ENCODE measurements at regions not wholly inside any gene's neighbourhood (a gene's known extent, or its start where the extent isn't known, plus 50 kb on each side); places are given as distances from the start of the nearest gene placed in this dataset.

GRCh38 chr16:80080287-80080851 lies 460.4 kb upstream of the DYNLRB2 start:
- in situ Hi-C loops (cut with MboI; ENCODE audit: low pct_unique_long_range_greater_than_20kb, low sequenced_read_pairs, unreplicated experiment): no loop called here
- no peak for DNase-seq (ENCODE audit: low spot score)
- TF ChIP-seq CTCF (IDR thresholded peaks at IDR 0.05; ENCODE audit: extremely low read depth, insufficient read depth, missing control alignments): no peak

GRCh38 chr16:80079072-80079471 lies 461.7 kb upstream of the DYNLRB2 start:
- DNase-seq (ENCODE audit: low spot score): no peak
- in situ Hi-C loops (cut with MboI; ENCODE audit: low pct_unique_long_range_greater_than_20kb, low sequenced_read_pairs, unreplicated experiment): no loop called here
- TF ChIP-seq CTCF (IDR thresholded peaks at IDR 0.05; ENCODE audit: extremely low read depth, insufficient read depth, missing control alignments): no peak

- DNase-seq (ENCODE audit: low spot score): no peak
- in situ Hi-C loops (cut with MboI; ENCODE audit: low pct_unique_long_range_greater_than_20kb, low sequenced_read_pairs, unreplicated experiment): no loop called here
- no peak for TF ChIP-seq CTCF (IDR thresholded peaks at IDR 0.05; ENCODE audit: extremely low read depth, insufficient read depth, missing control alignments)
Observed at GRCh38 chr16:80077696-80078095, 463.1 kb upstream of the DYNLRB2 start.

GRCh38 chr16:80074329-80074728 lies 466.5 kb upstream of the DYNLRB2 start:
- in situ Hi-C loops (cut with MboI; ENCODE audit: low pct_unique_long_range_greater_than_20kb, low sequenced_read_pairs, unreplicated experiment): no loop called here
- DNase-seq (ENCODE audit: low spot score): no peak
- TF ChIP-seq CTCF (IDR thresholded peaks at IDR 0.05; ENCODE audit: extremely low read depth, insufficient read depth, missing control alignments): no peak

GRCh38 chr16:80071964-80072456 lies 468.8 kb upstream of the DYNLRB2 start:
- in situ Hi-C loops (cut with MboI; ENCODE audit: low pct_unique_long_range_greater_than_20kb, low sequenced_read_pairs, unreplicated experiment): no loop called here
- DNase-seq (ENCODE audit: low spot score): no peak
- no peak for TF ChIP-seq CTCF (IDR thresholded peaks at IDR 0.05; ENCODE audit: extremely low read depth, insufficient read depth, missing control alignments)

GRCh38 chr16:80066805-80067580 lies 466.5 kb upstream of the MAF start:
- TF ChIP-seq CTCF (IDR thresholded peaks at IDR 0.05; ENCODE audit: extremely low read depth, insufficient read depth, missing control alignments): no peak
- no peak for DNase-seq (ENCODE audit: low spot score)
- in situ Hi-C loops (cut with MboI; ENCODE audit: low pct_unique_long_range_greater_than_20kb, low sequenced_read_pairs, unreplicated experiment): no loop called here

Data from GM13977 (cell line).